DND-41 (cell line): ENCODE measurements at regions not wholly inside any gene's neighbourhood (a gene's known extent, or its start where the extent isn't known, plus 50 kb on each side); places are given as distances from the start of the nearest gene placed in this dataset.

Experiments used
- CTCF ChIP-seq: IDR thresholded peaks from 2 replicates; pipeline ENCODE4 v1.5.1; 2012; ENCODE audit warnings: borderline replicate concordance, low read length, moderate library complexity, mild to moderate bottlenecking; ENCODE audit not compliant: poor library complexity, severe bottlenecking; ENCODE audit errors: extremely low read depth
- EZH2 ChIP-seq: IDR thresholded peaks from 3 replicates; pipeline ENCODE4 v1.6.1; 2012; ENCODE audit warnings: borderline replicate concordance, low read depth, mild to moderate bottlenecking, moderate library complexity, low read length, inconsistent platforms; ENCODE audit not compliant: severe bottlenecking

- TF ChIP-seq CTCF (no peak), EZH2 (no peak)
These were observed 255.8 kb downstream of the CYRIA start for GRCh38 chr2:16409849-16410248.
